ENCODE measurements at regions not wholly inside any gene's neighbourhood (a gene's known extent, or its start where the extent isn't known, plus 50 kb on each side); places are given as distances from the start of the nearest gene placed in this dataset.

- H3K79me2 ChIP-seq (ENCODE audit: control insufficient read depth, insufficient read depth, low read length): no peaks in the 10 kb centered on the region
- H3K4me2 ChIP-seq (ENCODE audit: extremely low read depth, insufficient read depth, low read length): no peak overlapping the region
- H2AFZ ChIP-seq (ENCODE audit: low read length): no peak overlapping the region
- H4K20me1 ChIP-seq (ENCODE audit: control insufficient read depth, extremely low read depth, insufficient read depth, low read length): no peaks in the 10 kb centered on the region
- no peak overlapping the region for H3K4me3 ChIP-seq (replicated peaks in 1 of 4; ENCODE audit: control extremely low read depth in 1 of 4, insufficient read depth in 1 of 4, low read depth in 3 of 4, low read length in 4 of 4)
- no peaks in the 10 kb centered on the region for H3K4me1 ChIP-seq (ENCODE audit: control insufficient read depth, extremely low read depth, insufficient read depth, low read length)
- H3K9ac ChIP-seq (ENCODE audit: insufficient read depth, low read length): no peak overlapping the region
- no peak overlapping the region for H3K27ac ChIP-seq (ENCODE audit: insufficient read depth, low read length)
- DNase-seq (ENCODE audit: low read depth in 2 of 2): no peak
- no peaks in the 10 kb centered on the region for H3K9me3 ChIP-seq (ENCODE audit: control insufficient read depth, insufficient read depth, low read depth, low read length)
- no peaks in the 10 kb centered on the region for H3K36me3 ChIP-seq (ENCODE audit: control insufficient read depth, insufficient read depth, low read length)
- H3K27me3 ChIP-seq (ENCODE audit: control insufficient read depth, insufficient read depth, low read length): no peaks in the 10 kb centered on the region
- TF ChIP-seq CTCF (conservative IDR thresholded peaks at IDR 0.05 in 1 of 2, IDR thresholded peaks at IDR 0.05 in 1 of 2; ENCODE audit: low read depth in 1 of 2, low read length in 2 of 2) (no peak), EZH2 (IDR thresholded peaks at IDR 0.05; ENCODE audit: low read length, missing control alignments) (no peak)
Observed at GRCh38 chr9:571741-572140, 269.8 kb upstream of the DMRT1 start.

GRCh38 chr9:573691-574410 is 267.6 kb upstream of the DMRT1 start:
- Histone ChIP-seq H3K9me3 (ENCODE audit: control insufficient read depth, insufficient read depth, low read depth, low read length) (no peaks in the 10 kb centered on the region), H3K79me2 (ENCODE audit: control insufficient read depth, insufficient read depth, low read length) (no peaks in the 10 kb centered on the region), H3K27ac (ENCODE audit: insufficient read depth, low read length) (no peak overlapping the region), H3K9ac (ENCODE audit: insufficient read depth, low read length) (no peak overlapping the region), H3K27me3 (ENCODE audit: control insufficient read depth, insufficient read depth, low read length) (no peaks in the 10 kb centered on the region), H3K4me3 (replicated peaks in 1 of 4; ENCODE audit: control extremely low read depth in 1 of 4, insufficient read depth in 1 of 4, low read depth in 3 of 4, low read length in 4 of 4) (no peak overlapping the region), H2AFZ (ENCODE audit: low read length) (no peak overlapping the region), H4K20me1 (ENCODE audit: control insufficient read depth, extremely low read depth, insufficient read depth, low read length) (no peaks in the 10 kb centered on the region), H3K4me2 (ENCODE audit: extremely low read depth, insufficient read depth, low read length) (no peak overlapping the region), H3K4me1 (ENCODE audit: control insufficient read depth, extremely low read depth, insufficient read depth, low read length) (no peaks in the 10 kb centered on the region), H3K36me3 (ENCODE audit: control insufficient read depth, insufficient read depth, low read length) (no peaks in the 10 kb centered on the region)
- no peak for TF ChIP-seq CTCF (conservative IDR thresholded peaks at IDR 0.05 in 1 of 2, IDR thresholded peaks at IDR 0.05 in 1 of 2; ENCODE audit: low read depth in 1 of 2, low read length in 2 of 2)
- DNase-seq (ENCODE audit: low read depth in 2 of 2): peak in 1 of 2 donors; percentile 37

GRCh38 chr9:575139-575538 is 266.4 kb upstream of the DMRT1 start:
- TF ChIP-seq EZH2 (IDR thresholded peaks at IDR 0.05; ENCODE audit: low read length, missing control alignments): no peak
- TF ChIP-seq CTCF (conservative IDR thresholded peaks at IDR 0.05 in 1 of 2, IDR thresholded peaks at IDR 0.05 in 1 of 2; ENCODE audit: low read depth in 1 of 2, low read length in 2 of 2): no peak
- Histone ChIP-seq H3K4me2 (ENCODE audit: extremely low read depth, insufficient read depth, low read length) (no peak overlapping the region), H4K20me1 (ENCODE audit: control insufficient read depth, extremely low read depth, insufficient read depth, low read length) (no peaks in the 10 kb centered on the region), H3K4me3 (replicated peaks in 1 of 4; ENCODE audit: control extremely low read depth in 1 of 4, insufficient read depth in 1 of 4, low read depth in 3 of 4, low read length in 4 of 4) (no peak overlapping the region), H2AFZ (ENCODE audit: low read length) (no peak overlapping the region), H3K4me1 (ENCODE audit: control insufficient read depth, extremely low read depth, insufficient read depth, low read length) (no peaks in the 10 kb centered on the region), H3K9me3 (ENCODE audit: control insufficient read depth, insufficient read depth, low read depth, low read length) (no peaks in the 10 kb centered on the region), H3K36me3 (ENCODE audit: control insufficient read depth, insufficient read depth, low read length) (no peaks in the 10 kb centered on the region), H3K27ac (ENCODE audit: insufficient read depth, low read length) (no peak overlapping the region), H3K9ac (ENCODE audit: insufficient read depth, low read length) (no peak overlapping the region), H3K27me3 (ENCODE audit: control insufficient read depth, insufficient read depth, low read length) (no peaks in the 10 kb centered on the region), H3K79me2 (ENCODE audit: control insufficient read depth, insufficient read depth, low read length) (no peaks in the 10 kb centered on the region)
- DNase-seq (ENCODE audit: low read depth in 2 of 2): no peak

Data from fibroblast of lung (primary cell).